ENCODE measurements at regions not wholly inside any gene's neighbourhood (a gene's known extent, or its start where the extent isn't known, plus 50 kb on each side); places are given as distances from the start of the nearest gene placed in this dataset.
"Not testable (repeated sequence)": the region's sequence is repeated elsewhere in the genome, so short reads cannot be mapped to it uniquely, and the experiment has no call there.

DNA sequence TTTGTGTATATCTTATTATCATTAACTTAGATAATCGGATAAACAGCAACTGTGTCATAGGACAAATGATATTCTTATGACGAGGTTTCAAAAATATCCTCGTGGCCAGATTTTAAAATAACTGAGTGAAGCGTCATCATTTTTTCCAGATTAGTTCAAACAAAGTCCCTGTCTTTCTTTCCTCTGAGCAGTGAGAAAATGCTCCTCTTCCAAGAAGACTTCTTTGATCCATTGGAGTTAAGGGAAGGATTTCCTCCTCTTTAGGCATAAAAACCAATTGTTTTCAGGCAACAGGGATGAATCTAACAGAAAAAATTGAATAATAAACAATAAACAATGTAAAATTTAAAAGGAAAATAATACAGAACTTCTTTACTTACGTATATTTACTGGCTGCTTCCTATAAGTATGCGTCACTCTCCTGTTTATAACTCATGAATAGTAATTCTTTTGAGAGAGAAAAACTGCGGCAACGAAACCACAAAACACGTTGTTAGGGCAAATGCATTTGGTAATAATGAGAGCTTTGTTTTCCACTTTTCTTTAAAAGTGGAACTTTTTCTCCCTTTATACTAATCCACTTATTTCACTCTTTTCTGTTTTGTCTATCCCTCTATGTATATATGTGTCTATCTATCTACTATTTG lies 419.4 kb upstream of the ONECUT1 start:
- DNase-seq, result no peak

- no peak for DNase-seq
These were observed 418.6 kb upstream of the ONECUT1 start for GRCh38 chr15:53208751-53209150.

DNA sequence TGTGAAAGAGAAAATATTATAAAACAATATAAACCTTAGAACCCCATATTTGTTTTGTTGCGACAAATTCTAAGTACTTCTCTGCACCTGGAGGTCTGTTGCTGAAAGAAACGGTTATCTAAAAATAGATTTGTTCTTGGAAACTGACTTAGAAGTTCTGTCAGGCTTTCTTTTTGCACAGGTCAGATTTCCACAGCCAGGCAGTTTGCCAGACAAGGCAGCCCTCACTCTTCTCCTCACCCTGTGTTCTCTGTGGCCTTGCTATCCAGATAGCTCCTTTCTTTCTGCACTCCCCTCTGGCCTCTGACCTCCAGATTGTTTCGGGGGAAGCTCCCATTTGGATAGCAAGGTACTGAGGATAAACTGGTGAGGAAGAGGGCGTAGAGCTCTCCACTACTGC lies 413.3 kb upstream of the ONECUT1 start:
- DNase-seq, result no peak

DNA sequence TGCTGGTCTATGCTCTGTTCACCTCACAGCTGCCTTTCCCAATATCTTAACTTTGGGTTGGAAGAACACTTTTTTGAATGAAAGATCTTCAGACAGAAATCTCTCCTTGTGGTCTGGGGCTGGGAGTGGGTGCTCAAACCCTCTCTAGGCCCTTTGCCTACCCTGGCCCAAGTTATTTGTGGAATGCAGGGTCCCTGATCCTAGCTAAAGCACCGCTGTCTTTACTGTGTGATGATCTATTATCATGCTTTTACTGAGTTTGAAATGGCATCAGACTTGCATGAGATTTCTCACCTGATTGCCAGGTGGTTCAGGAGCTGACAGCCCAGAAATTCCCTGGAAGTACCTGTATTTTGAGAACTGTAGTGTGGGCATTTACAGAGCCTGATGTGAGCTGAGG lies 412.7 kb upstream of the ONECUT1 start:
- DNase-seq, result no peak

GRCh38 chr15:53197426-53197839 lies 407.3 kb upstream of the ONECUT1 start:
- DNase-seq, result peak in 1 of 2 donors; percentile 14

DNA sequence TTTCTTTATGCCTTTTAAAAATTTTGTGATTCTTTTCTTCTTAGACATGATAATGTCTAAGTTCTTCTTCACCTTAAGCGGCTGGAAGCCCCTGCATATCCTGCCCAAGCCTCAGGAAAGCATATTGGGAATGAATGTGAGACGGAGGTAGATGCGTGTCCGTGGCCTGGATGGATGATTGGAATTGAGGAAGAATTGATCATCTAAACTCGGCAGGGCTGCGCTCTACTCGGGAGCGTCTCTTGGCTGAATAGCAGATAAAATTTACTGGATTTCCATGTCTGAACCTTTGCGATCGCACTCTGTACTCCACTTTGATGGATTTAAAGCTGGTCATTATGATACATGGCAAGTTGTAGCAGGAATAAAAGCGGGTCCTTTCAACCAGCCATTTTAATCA lies 406.7 kb upstream of the ONECUT1 start:
- DNase-seq, result no peak

DNA sequence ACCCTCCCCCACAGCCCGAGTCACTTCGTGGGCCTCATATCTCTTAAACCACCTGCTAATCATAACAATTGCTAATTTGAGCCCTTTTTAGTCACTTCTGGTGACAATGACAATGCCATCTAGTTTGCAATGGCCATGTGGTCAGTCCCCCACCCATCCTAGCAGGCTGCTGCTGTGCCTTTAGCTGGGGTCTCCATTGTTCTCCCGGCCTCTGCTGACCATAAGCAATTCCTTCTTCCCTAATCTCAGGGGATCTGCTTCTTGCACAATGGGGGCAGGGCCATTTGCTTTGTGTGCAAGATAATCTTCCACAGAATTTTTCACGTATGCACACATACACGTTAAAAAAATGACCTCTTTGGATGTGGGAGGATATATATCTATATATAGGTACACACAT lies 406.1 kb upstream of the ONECUT1 start:
- DNase-seq, result no peak

DNA sequence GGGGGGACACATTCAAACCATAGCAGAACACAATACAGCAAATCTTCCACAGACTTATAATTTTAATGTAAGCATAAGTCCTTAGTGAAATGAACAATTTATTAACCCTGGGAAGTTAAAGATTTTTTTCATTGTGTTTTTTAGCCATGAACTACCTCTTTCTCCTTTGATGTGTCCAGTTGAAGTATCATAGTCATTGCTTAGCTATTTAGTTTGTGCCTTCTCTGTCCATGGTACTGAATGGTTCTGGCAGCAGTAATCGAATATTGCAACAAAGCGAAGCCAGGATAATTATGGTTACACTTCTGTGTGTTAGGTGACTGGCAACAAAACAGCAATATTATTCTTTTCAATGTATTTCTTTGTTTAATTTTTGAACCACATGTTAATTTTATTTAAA lies 403.0 kb upstream of the ONECUT1 start:
- DNase-seq, result no peak

DNA sequence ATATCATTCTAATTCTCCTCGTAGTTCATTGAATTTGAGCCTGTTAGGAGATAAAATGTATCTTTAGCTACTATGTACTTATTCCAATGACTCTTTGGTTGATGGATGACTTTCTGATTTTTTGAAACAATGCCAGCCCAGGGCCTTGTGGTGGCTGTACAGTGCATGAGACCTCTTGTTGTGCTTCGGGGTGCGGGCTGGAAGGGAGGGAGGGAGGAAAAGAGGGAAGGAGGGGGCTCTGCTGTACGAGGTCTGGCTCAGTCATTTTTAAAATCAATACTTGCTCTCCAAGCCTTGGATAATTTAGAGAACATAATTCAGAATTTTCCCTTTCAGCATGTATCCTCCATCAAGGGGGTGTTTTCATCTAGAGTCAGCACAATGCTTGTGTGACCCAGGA lies 399.7 kb upstream of the ONECUT1 start:
- no peak for DNase-seq

GRCh38 chr15:53183449-53183848 lies 393.3 kb upstream of the ONECUT1 start:
- DNase-seq, result not testable (repeated sequence)

DNA sequence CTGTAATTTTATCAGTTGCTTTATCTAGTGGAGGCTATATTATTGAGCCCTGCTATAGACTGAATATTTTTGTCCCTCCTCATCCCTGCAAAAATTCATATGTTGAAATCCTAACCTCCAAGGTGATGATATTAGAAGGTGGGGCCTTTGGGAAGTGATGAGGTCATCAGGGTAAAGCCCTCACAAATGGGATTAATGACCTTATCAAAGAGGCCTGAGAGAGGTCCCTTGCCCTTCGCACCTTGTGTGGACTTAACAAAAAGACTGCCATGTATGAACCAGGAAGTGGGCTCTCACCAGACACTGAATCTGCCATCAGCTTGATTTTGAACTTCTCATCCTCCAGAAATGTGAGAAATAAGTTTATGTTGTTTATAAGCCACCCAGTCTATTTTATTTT lies 381.4 kb upstream of the ONECUT1 start:
- no peak for DNase-seq

- no peak for DNase-seq
These were observed 376.6 kb upstream of the ONECUT1 start for GRCh38 chr15:53166684-53167201.

DNA sequence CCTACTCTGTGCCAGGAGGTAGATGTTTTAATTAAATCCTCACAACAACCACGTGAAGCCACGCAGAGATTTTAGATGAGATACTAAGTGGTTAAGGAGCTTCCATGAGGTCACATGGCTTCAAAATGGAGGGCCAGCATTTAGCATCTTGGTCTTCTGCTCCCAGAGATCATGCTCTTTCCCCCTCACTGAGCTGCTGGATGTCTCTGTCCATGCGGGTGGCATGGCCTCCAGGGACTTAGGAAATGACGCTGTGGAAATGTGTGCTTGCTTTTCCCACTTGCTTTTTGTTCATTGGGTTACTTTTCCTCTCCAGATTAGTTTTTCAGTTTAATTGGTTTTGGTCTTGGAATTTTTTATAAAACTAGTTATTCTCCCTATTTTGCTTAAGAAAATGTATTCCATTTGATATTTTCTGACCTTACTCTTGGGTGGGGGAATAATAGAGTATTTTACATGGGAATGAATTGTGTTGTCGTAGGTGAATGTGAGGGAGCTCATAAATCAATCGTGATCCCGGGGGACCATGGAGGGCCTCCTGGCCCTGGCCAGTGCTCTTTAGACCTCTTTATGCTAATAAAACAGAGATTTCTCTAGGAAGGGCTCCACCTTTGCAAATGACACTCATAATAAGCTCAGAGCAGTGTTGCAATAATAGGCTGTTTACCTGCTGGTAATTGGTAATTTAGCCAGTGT lies 376.0 kb upstream of the ONECUT1 start:
- no peak for DNase-seq

DNA sequence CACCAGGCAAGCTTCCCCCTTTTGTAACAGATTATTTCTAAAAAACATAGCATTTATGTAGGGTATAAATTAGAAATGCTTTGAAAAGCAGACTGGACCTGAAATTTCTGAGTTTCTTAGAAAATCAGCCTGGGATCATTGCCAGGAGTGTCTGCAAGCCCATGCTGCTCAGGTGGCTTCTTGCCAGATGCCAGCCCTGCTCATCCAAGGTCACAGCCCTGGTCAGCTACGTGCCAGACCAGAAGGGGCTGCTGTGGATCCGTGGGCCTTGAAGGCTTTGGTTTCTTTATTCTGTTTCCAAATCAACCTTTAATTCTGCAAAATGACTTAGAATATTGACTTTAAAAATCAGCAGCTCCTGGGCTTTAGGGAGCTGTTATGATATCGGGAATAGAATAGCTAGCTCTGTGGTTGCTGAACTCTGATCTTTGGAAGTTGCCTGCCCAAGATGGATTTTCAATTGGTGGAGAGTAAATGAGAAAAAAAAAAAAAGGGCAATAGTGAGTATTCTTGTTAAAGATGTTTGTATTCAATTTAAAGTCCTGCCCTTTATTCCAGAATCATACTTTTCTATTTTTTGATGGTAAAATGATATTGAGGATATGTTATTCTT lies 370.1 kb upstream of the ONECUT1 start:
- no peak for DNase-seq

- no peak for DNase-seq
These were observed 369.3 kb upstream of the ONECUT1 start for GRCh38 chr15:53159458-53159857.

GRCh38 chr15:53158995-53159394 lies 368.9 kb upstream of the ONECUT1 start:
- no peak for DNase-seq

DNA sequence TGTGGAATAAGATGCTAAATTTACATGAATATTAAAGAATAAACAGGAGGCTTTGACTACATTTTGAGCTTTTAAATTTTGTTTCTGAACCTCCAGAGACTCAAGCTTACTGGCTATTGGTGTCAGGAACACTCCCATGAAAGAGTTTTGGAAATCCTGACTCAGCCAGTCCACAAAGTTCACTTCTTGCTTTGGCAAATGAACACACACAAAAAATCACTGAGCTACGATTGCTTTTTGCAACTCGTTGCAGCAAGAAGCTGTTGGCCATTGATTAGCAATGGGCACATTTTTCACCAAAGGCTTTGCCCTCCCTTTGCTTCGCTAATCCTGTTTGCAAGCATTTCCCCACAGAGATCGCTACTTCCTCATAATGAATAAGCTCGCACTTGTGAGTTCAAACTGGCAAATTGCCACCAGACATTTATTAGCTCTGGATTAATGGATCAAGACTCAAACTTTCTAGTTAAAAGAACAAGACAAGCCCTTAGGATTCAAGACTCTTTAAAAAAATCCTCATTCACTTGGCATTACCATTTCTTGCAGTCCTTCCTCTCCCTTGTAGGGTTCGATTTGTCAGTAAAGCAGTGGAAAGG lies 343.2 kb upstream of the ONECUT1 start:
- no peak for DNase-seq

DNA sequence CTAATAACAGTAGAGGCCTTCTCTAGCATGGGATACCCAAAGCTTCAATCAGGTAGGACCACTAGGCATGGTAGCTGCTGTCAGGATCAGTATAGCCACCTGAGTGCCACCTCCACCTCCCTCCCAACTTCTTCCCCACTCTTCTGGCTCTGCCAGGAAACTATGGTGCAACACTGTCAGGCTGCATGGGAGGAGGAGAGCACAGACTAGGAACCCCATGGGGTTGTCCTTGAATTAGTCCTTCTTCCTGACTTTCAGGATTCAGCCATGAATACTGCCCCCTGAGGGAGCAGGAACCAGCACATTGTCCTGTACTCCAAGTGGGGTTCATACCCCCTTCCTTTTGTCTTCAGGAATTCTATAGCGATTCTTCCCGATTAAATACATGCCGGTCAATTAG lies 340.8 kb upstream of the ONECUT1 start:
- no peak for DNase-seq

- no peak for DNase-seq
These were observed 339.2 kb upstream of the ONECUT1 start for GRCh38 chr15:53129121-53129904.

GRCh38 chr15:53128652-53129051 lies 338.5 kb upstream of the ONECUT1 start:
- DNase-seq, result no peak

- no peak for DNase-seq
These were observed 336.0 kb upstream of the ONECUT1 start for GRCh38 chr15:53126144-53126543.

- DNase-seq, result no peak
These were observed 332.7 kb upstream of the ONECUT1 start for GRCh38 chr15:53122818-53123217.

GRCh38 chr15:53116915-53117314 lies 326.8 kb upstream of the ONECUT1 start:
- not testable (repeated sequence) for DNase-seq

Measured in CD4-positive, alpha-beta T cell treated with Interferon alpha-2 for 1 hour (primary cell).